ENCODE measurements at regions not wholly inside any gene's neighbourhood (a gene's known extent, or its start where the extent isn't known, plus 50 kb on each side); places are given as distances from the start of the nearest gene placed in this dataset.

GRCh38 chr15:36447373-36447772 lies 132.1 kb upstream of the CDIN1 start:
- Histone ChIP-seq H2AFZ (ENCODE audit: low read depth, low read length) (no peak overlapping the region), H3K36me3 (ENCODE audit: insufficient read depth, low read length) (no peaks in the 10 kb centered on the region), H3K9me3 (ENCODE audit: low read length) (no peaks in the 10 kb centered on the region), H3F3A (ENCODE audit: insufficient read depth, low read length, poor library complexity, severe bottlenecking) (no peaks in the 10 kb centered on the region), H3K9me2 (ENCODE audit: insufficient read depth, low read length) (no peaks in the 10 kb centered on the region), H3K27ac (ENCODE audit: low read length) (no peak overlapping the region), H3K9ac (ENCODE audit: low read length) (no peak overlapping the region), H3K4me3 (ENCODE audit: low read length) (no peak overlapping the region), H4K20me1 (ENCODE audit: insufficient read depth) (no peaks in the 10 kb centered on the region), H3K4me2 (ENCODE audit: low read length) (no peak overlapping the region), H3K79me2 (replicated peaks; ENCODE audit: insufficient read depth, low read length) (no peaks in the 10 kb centered on the region), H3K27me3 (ENCODE audit: insufficient read depth, low read depth, low read length) (no peaks in the 10 kb centered on the region)
- TF ChIP-seq, protein P1, sequence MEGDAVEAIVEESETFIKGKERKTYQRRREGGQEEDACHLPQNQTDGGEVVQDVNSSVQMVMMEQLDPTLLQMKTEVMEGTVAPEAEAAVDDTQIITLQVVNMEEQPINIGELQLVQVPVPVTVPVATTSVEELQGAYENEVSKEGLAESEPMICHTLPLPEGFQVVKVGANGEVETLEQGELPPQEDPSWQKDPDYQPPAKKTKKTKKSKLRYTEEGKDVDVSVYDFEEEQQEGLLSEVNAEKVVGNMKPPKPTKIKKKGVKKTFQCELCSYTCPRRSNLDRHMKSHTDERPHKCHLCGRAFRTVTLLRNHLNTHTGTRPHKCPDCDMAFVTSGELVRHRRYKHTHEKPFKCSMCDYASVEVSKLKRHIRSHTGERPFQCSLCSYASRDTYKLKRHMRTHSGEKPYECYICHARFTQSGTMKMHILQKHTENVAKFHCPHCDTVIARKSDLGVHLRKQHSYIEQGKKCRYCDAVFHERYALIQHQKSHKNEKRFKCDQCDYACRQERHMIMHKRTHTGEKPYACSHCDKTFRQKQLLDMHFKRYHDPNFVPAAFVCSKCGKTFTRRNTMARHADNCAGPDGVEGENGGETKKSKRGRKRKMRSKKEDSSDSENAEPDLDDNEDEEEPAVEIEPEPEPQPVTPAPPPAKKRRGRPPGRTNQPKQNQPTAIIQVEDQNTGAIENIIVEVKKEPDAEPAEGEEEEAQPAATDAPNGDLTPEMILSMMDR (IDR thresholded peaks at IDR 0.05; ENCODE audit: poor library complexity, severe bottlenecking): no peak
- TF ChIP-seq SMC3 (conservative IDR thresholded peaks at IDR 0.05; ENCODE audit: poor library complexity): no peak
- TF ChIP-seq REST (IDR thresholded peaks at IDR 0.05; ENCODE audit: borderline replicate concordance): no peak
- TF ChIP-seq EZH2 (IDR thresholded peaks at IDR 0.05; ENCODE audit: borderline replicate concordance, insufficient read depth, low read length, poor library complexity, severe bottlenecking): no peak
- TF ChIP-seq POLR2AphosphoS5 (IDR thresholded peaks at IDR 0.05): no peak
- TF ChIP-seq MXI1 (conservative IDR thresholded peaks at IDR 0.05; ENCODE audit: poor library complexity, severe bottlenecking): no peak
- TF ChIP-seq RAD21 (conservative IDR thresholded peaks at IDR 0.05): no peak
- TF ChIP-seq TAF1 (IDR thresholded peaks at IDR 0.05; ENCODE audit: low read depth): no peak
- TF ChIP-seq EP300 (conservative IDR thresholded peaks at IDR 0.05; ENCODE audit: poor library complexity, severe bottlenecking): no peak

- H3K79me2 ChIP-seq (replicated peaks; ENCODE audit: insufficient read depth, low read length): no peaks in the 10 kb centered on the region
- no peak overlapping the region for H3K27ac ChIP-seq (ENCODE audit: low read length)
- H3K9ac ChIP-seq (ENCODE audit: low read length): no peak overlapping the region
- TF ChIP-seq EZH2 (IDR thresholded peaks at IDR 0.05; ENCODE audit: borderline replicate concordance, insufficient read depth, low read length, poor library complexity, severe bottlenecking): no peak
- H2AFZ ChIP-seq (ENCODE audit: low read depth, low read length): no peak overlapping the region
- H3F3A ChIP-seq (ENCODE audit: insufficient read depth, low read length, poor library complexity, severe bottlenecking): no peaks in the 10 kb centered on the region
- no peak overlapping the region for H3K4me2 ChIP-seq (ENCODE audit: low read length)
- H3K9me3 ChIP-seq (ENCODE audit: low read length): no peaks in the 10 kb centered on the region
- H3K36me3 ChIP-seq (ENCODE audit: insufficient read depth, low read length): no peaks in the 10 kb centered on the region
- no peaks in the 10 kb centered on the region for H3K9me2 ChIP-seq (ENCODE audit: insufficient read depth, low read length)
- no peak overlapping the region for H3K4me3 ChIP-seq (ENCODE audit: low read length)
- no peaks in the 10 kb centered on the region for H3K27me3 ChIP-seq (ENCODE audit: insufficient read depth, low read depth, low read length)
- no peaks in the 10 kb centered on the region for H4K20me1 ChIP-seq (ENCODE audit: insufficient read depth)
Measured at GRCh38 chr15:36448418-36448817, 131.0 kb upstream of the CDIN1 start.

All from neural cell (in vitro differentiated cells).